GM12878 (cell line): ENCODE measurements at regions not wholly inside any gene's neighbourhood (a gene's known extent, or its start where the extent isn't known, plus 50 kb on each side); places are given as distances from the start of the nearest gene placed in this dataset.

ENCODE experiments used
- ATAC-seq: fragments of 200-7000 bp; cut with Tn5 transposase; 3 replicates; pipeline ENCODE4 v1.9.1; 2020; ENCODE audit warnings: mild to moderate bottlenecking, moderate library complexity
- BruUV-seq: library from RNA; stranded (reverse); fragments of 400-500 nt; replicated peaks from 2 replicates; lab custom pipeline; 2021; lab: Mats Ljungman, UMichigan
- CTCF ChIA-PET: fragments of 300-600 bp; sonication (Branson Sonifier 250); formaldehyde crosslinking; extraction: SDS; loops from one replicate; lab custom pipeline; 2021; ENCODE audit warnings: inconsistent platforms; lab: Yijun Ruan, JAX
- POLR2A ChIA-PET: fragments of 350-600 bp; formaldehyde crosslinking; extraction: SDS; loops from one replicate; lab custom pipeline; 2021; ENCODE audit warnings: inconsistent platforms; lab: Charles Lee
- RAD21 ChIA-PET: fragments of 300-600 bp; sonication (Branson Sonifier 250); formaldehyde crosslinking; loops from one replicate; lab custom pipeline; 2023; ENCODE audit warnings: antibody characterized with exemption; ENCODE audit not compliant: unreplicated experiment; lab: Charles Lee
- SMC1A ChIA-PET: fragments of 300-600 bp; sonication (Branson Sonifier 250); formaldehyde crosslinking; loops from one replicate; lab custom pipeline; 2023; ENCODE audit not compliant: unreplicated experiment, uncharacterized antibody; lab: Charles Lee
- DNase-seq: peaks from one replicate; pipeline ENCODE4 v3.0.0-alpha.2; 2011; ENCODE audit warnings: low read depth, low spot score
- FAIRE-seq: peaks from 3 replicates; lab custom pipeline; 2011; peaks lifted over from hg19 to GRCh38; lab: Jason Lieb, UNC
- H2AFZ ChIP-seq: 2 replicates; pipeline ENCODE4 v1.6.0; 2011; ENCODE audit warnings: low read depth, low read length, control low read depth; ENCODE audit not compliant: control insufficient read depth
- H3K27ac ChIP-seq: 2 replicates; pipeline ENCODE4 v1.5.1; 2011; ENCODE audit warnings: control low read depth; ENCODE audit not compliant: control insufficient read depth, insufficient read depth
- H3K27me3 ChIP-seq, 2 experiments: replicated peaks in 1 of 2; 2 replicates each; pipeline versions ENCODE4 v1.6.0 to v1.6.1; 2011; ENCODE audit warnings: low read length in 1 of 2; ENCODE audit not compliant: control insufficient read depth in 2 of 2, insufficient read depth in 2 of 2
- H3K36me3 ChIP-seq, 2 experiments: 2 replicates each; pipeline ENCODE4 v1.5.1; 2011; ENCODE audit warnings: low read length in 1 of 2; ENCODE audit not compliant: control insufficient read depth in 2 of 2, insufficient read depth in 2 of 2
- H3K4me1 ChIP-seq: 2 replicates; pipeline ENCODE4 v1.6.1; 2011; ENCODE audit warnings: mild to moderate bottlenecking, low read length, moderate library complexity, mixed read lengths; ENCODE audit not compliant: control insufficient read depth, insufficient read depth
- H3K4me2 ChIP-seq: 2 replicates; pipeline ENCODE4 v1.6.0; 2011; ENCODE audit warnings: control low read depth; ENCODE audit not compliant: control insufficient read depth, insufficient read depth
- H3K4me3 ChIP-seq: fragments of 200-600 bp; sonication (generic); 2 replicates; pipeline ENCODE4 v1.5.1; 2016
- H3K79me2 ChIP-seq: 2 replicates; pipeline ENCODE4 v1.6.0; 2011; ENCODE audit warnings: low read length; ENCODE audit not compliant: control insufficient read depth, insufficient read depth
- H3K9ac ChIP-seq: 2 replicates; pipeline ENCODE4 v1.8.0; 2011; ENCODE audit warnings: low read length, control low read depth, mixed read lengths; ENCODE audit not compliant: control insufficient read depth, insufficient read depth
- H3K9me3 ChIP-seq: replicated peaks from 3 replicates; pipeline ENCODE4 v1.5.1; 2011; ENCODE audit warnings: mild to moderate bottlenecking, low read length; ENCODE audit not compliant: control insufficient read depth, insufficient read depth
- H4K20me1 ChIP-seq: 2 replicates; pipeline ENCODE4 v1.6.0; 2011; ENCODE audit not compliant: control insufficient read depth, insufficient read depth
- BMI1 ChIP-seq: fragments of 450-650 bp; IDR thresholded peaks from 2 replicates; pipeline ENCODE4 v1.6.1; 2016; ENCODE audit warnings: mild to moderate bottlenecking, moderate library complexity, borderline replicate concordance
- E2F4 ChIP-seq: IDR thresholded peaks from 2 replicates; pipeline ENCODE4 v1.6.1; 2012; ENCODE audit warnings: low read depth, low read length, improper control_type of control experiment
- FOS ChIP-seq: IDR thresholded peaks from 3 replicates; pipeline ENCODE4 v1.6.1; 2011; ENCODE audit warnings: borderline replicate concordance; ENCODE audit not compliant: insufficient read length; ENCODE audit errors: extremely low read depth
- MLLT1 ChIP-seq: fragments of 450-650 bp; IDR thresholded peaks from 2 replicates; pipeline ENCODE4 v1.6.1; 2016; ENCODE audit warnings: mild to moderate bottlenecking
- PAX5 ChIP-seq: IDR thresholded peaks from 2 replicates; pipeline ENCODE4 v1.6.1; 2011; ENCODE audit warnings: low read depth, low read length, borderline replicate concordance
- RB1 ChIP-seq: fragments of 450-650 bp; formaldehyde crosslinking; IDR thresholded peaks from 2 replicates; pipeline ENCODE4 v1.6.1; 2017; ENCODE audit warnings: mild to moderate bottlenecking, borderline replicate concordance
- RELA ChIP-seq: fragments of 450-650 bp; IDR thresholded peaks from 2 replicates; pipeline ENCODE4 v1.8.0; 2014; ENCODE audit warnings: borderline replicate concordance; ENCODE audit not compliant: partially characterized antibody
- SREBF1 ChIP-seq: IDR thresholded peaks from 2 replicates; pipeline ENCODE4 v1.6.1; 2012; ENCODE audit warnings: mild to moderate bottlenecking, low read length
- STAT1 ChIP-seq: fragments of 450-650 bp; conservative IDR thresholded peaks from 2 replicates; pipeline ENCODE4 v1.6.1; 2014; ENCODE audit warnings: antibody characterized with exemption, mild to moderate bottlenecking
- ZBED1 ChIP-seq: IDR thresholded peaks from 2 replicates; pipeline ENCODE4 v1.6.1; 2016; ENCODE audit warnings: borderline replicate concordance
- WGBS: methylation state at CpG from one replicate; pipeline ENCODE4 v1.1.6; 2016; ENCODE audit warnings: low lambda C conversion rate; ENCODE audit not compliant: insufficient replicate concordance, insufficient coverage; ENCODE audit errors: missing lambda C conversion rate; 5-methylcytosine and 5-hydroxymethylcytosine counted together
- in situ Hi-C: fragments of 300-500 bp; cut with MboI; formaldehyde crosslinking; loops from 9 replicates; pipeline ENCODE4 v1.14.3; 2018; ENCODE audit warnings: mixed read lengths
- intact Hi-C: fragments of 100-400 bp; cut with micrococcal nuclease; formaldehyde crosslinking; loops from one replicate; pipeline ENCODE4 v1.14.2; 2022; ENCODE audit not compliant: unreplicated experiment
- TF ChIP-seq, protein P1 (sequence below): fragments of 450-650 bp; conservative IDR thresholded peaks from 2 replicates; pipeline ENCODE4 v1.6.1; 2017; ENCODE audit warnings: mild to moderate bottlenecking, moderate library complexity

DNA sequence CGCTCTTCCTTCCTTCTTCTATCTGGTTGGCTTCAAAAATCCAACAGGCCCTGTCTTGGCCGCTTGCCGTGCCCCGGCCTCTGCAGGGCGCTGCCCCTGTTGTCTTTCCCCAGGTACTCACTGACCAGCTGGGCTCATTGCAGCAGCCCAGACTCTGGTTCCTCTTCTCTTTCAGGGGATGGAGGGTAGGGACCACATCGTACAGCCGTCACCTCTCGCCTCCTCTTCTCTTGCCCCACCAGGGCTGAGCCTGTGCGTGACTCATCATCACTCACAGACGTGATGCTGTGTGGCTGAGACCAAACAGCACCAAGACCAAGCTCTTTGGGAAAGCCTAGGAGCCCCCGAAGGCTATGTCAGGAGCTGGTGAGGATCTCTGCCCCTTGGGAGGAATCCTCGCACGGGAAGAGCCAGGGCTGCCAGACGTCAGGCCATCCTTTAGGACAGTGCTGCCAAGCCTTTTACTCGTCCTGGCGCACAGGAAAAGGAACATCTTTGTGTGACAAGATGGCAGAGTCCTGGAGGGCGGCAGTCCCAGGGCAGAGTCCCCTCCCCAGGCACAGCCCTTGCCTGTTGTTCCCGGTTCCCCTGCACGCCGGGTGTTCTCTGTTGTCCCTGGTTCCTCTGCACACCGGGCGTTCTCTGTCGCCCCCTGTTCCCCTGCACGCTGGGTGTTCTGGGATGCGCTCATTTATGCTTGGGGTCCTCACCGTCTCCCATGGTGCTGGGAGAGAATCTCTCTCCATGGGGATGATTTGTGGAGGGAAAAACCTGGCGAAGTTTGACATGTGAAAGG is 188.5 kb upstream of the SHH start:
- RAD21 ChIA-PET, result no interaction called here
- in situ Hi-C loops, result no loop called here
- no TSS peak for BruUV-seq
- Histone ChIP-seq H3K36me3 (no peaks in the 10 kb centered on the region), H3K4me3 (no peak overlapping the region), H2AFZ (no peak overlapping the region), H3K4me1 (peaks cover 8% of the 10 kb centered on the region), H3K79me2 (no peaks in the 10 kb centered on the region), H3K27ac (no peak overlapping the region), H4K20me1 (no peaks in the 10 kb centered on the region), H3K9me3 (no peaks in the 10 kb centered on the region; the same call in 2 of the 3 replicates), H3K4me2 (no peak overlapping the region), H3K9ac (no peak overlapping the region), H3K27me3 (no peaks in the 10 kb centered on the region; a peak in 1 of 4 replicates)
- CTCF ChIA-PET, result no interaction called here
- TF ChIP-seq E2F4 (no peak), STAT1 (no peak), BMI1 (no peak), MLLT1 (no peak), FOS (no peak), PAX5 (no peak), RB1 (no peak), ZBED1 (no peak), SREBF1 (no peak), RELA (no peak)
- TF ChIP-seq, protein P1, sequence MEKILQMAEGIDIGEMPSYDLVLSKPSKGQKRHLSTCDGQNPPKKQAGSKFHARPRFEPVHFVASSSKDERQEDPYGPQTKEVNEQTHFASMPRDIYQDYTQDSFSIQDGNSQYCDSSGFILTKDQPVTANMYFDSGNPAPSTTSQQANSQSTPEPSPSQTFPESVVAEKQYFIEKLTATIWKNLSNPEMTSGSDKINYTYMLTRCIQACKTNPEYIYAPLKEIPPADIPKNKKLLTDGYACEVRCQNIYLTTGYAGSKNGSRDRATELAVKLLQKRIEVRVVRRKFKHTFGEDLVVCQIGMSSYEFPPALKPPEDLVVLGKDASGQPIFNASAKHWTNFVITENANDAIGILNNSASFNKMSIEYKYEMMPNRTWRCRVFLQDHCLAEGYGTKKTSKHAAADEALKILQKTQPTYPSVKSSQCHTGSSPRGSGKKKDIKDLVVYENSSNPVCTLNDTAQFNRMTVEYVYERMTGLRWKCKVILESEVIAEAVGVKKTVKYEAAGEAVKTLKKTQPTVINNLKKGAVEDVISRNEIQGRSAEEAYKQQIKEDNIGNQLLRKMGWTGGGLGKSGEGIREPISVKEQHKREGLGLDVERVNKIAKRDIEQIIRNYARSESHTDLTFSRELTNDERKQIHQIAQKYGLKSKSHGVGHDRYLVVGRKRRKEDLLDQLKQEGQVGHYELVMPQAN, result no peak
- ATAC-seq, result no peak
- no peak for DNase-seq
- POLR2A ChIA-PET, result no interaction called here
- SMC1A ChIA-PET, result no interaction called here
- WGBS, result 51% methylated on average over 27 of the region's 27 CpGs
- FAIRE-seq, result no peak
- intact Hi-C loops, result no loop called here
